HEK293T (cell line): ENCODE measurements at regions not wholly inside any gene's neighbourhood (a gene's known extent, or its start where the extent isn't known, plus 50 kb on each side); places are given as distances from the start of the nearest gene placed in this dataset.

Experiments used
- ARNT ChIP-seq: fragments of 450-650 bp; IDR thresholded peaks from 2 replicates; pipeline ENCODE4 v1.6.1; 2017; ENCODE audit warnings: mild to moderate bottlenecking
- BHLHE40 ChIP-seq: fragments of 450-650 bp; IDR thresholded peaks from 2 replicates; pipeline ENCODE4 v1.6.1; 2016; ENCODE audit warnings: mild to moderate bottlenecking, moderate library complexity, borderline replicate concordance
- ELF4 ChIP-seq: fragments of 450-650 bp; IDR thresholded peaks from 2 replicates; pipeline ENCODE4 v1.6.1; 2017; ENCODE audit warnings: antibody characterized with exemption
- FOXA1 ChIP-seq: fragments of 450-650 bp; IDR thresholded peaks from 2 replicates; pipeline ENCODE4 v1.6.1; 2016; ENCODE audit warnings: mild to moderate bottlenecking
- FOXK2 ChIP-seq: fragments of 450-650 bp; IDR thresholded peaks from 2 replicates; pipeline ENCODE4 v1.6.1; 2016; ENCODE audit warnings: mild to moderate bottlenecking
- FOXM1 ChIP-seq: fragments of 450-650 bp; IDR thresholded peaks from 2 replicates; pipeline ENCODE4 v1.6.1; 2017; ENCODE audit warnings: mild to moderate bottlenecking, borderline replicate concordance
- HDGF ChIP-seq: fragments of 450-650 bp; IDR thresholded peaks from 2 replicates; pipeline ENCODE4 v1.6.1; 2017; ENCODE audit warnings: antibody characterized with exemption, borderline replicate concordance
- LEF1 ChIP-seq: fragments of 450-650 bp; IDR thresholded peaks from 2 replicates; pipeline ENCODE4 v1.6.1; 2017; ENCODE audit warnings: mild to moderate bottlenecking, borderline replicate concordance
- NFRKB ChIP-seq: fragments of 450-650 bp; IDR thresholded peaks from 2 replicates; pipeline ENCODE4 v1.6.1; 2016; ENCODE audit warnings: mild to moderate bottlenecking, moderate library complexity
- SP1 ChIP-seq: fragments of 450-650 bp; IDR thresholded peaks from 2 replicates; pipeline ENCODE4 v1.6.1; 2017
- SUZ12 ChIP-seq: fragments of 450-650 bp; IDR thresholded peaks from 2 replicates; pipeline ENCODE4 v1.6.1; 2016; ENCODE audit warnings: mild to moderate bottlenecking
- TARDBP ChIP-seq: fragments of 450-650 bp; IDR thresholded peaks from 2 replicates; pipeline ENCODE4 v1.6.1; 2016
- ZNF384 ChIP-seq: fragments of 450-650 bp; IDR thresholded peaks from 2 replicates; pipeline ENCODE4 v1.6.1; 2016
- TF ChIP-seq, protein P1 (sequence below): fragments of 450-650 bp; IDR thresholded peaks from 2 replicates; pipeline ENCODE4 v1.6.1; 2016

DNA sequence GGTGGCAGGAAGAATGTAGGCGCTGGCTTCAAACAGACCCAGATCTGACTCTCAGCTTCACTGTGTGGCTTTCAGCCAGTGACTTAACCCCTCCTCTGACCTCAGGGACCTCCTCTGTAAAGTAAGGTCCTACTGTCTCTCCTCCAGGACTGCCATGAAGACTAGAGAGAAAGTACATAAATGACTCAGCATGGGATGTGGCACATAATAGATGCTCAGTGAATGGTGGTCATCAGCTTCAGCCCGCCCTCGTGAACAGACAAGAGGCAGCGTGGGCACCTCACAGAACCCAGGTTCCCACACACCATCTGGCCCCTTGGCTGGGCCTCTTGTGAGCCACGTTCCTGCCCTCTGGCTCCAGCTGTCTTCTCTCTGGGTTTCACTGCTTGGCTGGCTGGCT, 126.0 kb downstream of the SYF2 start:
- no peak for TF ChIP-seq ELF4
- no peak for TF ChIP-seq HDGF
- TF ChIP-seq LEF1: no peak
- TF ChIP-seq FOXK2: no peak
- TF ChIP-seq SUZ12: no peak
- no peak for TF ChIP-seq BHLHE40
- TF ChIP-seq ARNT: no peak
- TF ChIP-seq TARDBP: no peak
- TF ChIP-seq FOXM1: no peak
- no peak for TF ChIP-seq FOXA1
- TF ChIP-seq, protein P1, sequence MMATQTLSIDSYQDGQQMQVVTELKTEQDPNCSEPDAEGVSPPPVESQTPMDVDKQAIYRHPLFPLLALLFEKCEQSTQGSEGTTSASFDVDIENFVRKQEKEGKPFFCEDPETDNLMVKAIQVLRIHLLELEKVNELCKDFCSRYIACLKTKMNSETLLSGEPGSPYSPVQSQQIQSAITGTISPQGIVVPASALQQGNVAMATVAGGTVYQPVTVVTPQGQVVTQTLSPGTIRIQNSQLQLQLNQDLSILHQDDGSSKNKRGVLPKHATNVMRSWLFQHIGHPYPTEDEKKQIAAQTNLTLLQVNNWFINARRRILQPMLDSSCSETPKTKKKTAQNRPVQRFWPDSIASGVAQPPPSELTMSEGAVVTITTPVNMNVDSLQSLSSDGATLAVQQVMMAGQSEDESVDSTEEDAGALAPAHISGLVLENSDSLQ: no peak
- no peak for TF ChIP-seq SP1
- no peak for TF ChIP-seq ZNF384
- no peak for TF ChIP-seq NFRKB
